AG08395 (cell line): ENCODE measurements at regions not wholly inside any gene's neighbourhood (a gene's known extent, or its start where the extent isn't known, plus 50 kb on each side); places are given as distances from the start of the nearest gene placed in this dataset.

ENCODE experiments used
- DNase-seq: peaks from one replicate; pipeline ENCODE4 v3.0.0; 2012; ENCODE audit warnings: mixed read lengths, low spot score

DNA sequence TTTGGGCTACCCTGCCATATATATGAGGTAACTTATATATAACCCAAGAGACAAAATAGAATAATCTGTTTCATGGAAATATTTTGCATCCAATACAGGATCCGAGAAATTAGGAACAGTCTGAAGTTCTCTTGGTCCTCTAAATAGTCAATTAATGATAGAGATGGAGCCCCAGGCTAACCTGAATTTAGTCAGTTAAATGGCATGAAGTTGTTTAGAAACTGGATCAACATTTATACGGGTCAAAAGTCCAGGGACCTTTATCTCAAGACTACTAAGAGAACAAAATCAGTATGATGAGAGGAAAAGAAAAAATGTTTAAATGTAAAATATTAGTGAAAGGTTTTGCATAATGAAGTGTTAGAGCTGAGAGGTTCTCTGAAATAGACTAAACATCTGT is 303.3 kb upstream of the ACTBL2 start:
- DNase-seq, result no peak

DNA sequence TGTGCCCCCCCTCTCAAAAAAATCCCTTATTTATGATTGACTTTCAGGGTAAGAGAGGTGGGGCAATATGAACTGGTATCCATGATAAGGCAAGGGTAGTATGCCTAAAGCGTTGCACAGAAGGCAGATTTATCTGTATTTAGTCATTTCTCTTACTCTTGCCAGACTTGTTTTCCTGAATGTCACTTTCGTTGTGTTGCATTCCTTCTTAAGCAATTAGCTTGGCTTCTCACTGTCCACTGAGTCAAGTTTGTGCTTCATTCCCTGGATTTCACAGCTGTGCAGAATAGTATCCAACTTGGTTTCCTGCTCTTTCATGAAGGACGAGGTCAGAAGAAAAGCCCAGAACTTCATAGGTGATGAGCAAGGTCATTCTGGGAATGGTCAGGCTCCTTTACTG is 301.5 kb upstream of the ACTBL2 start:
- peak; percentile 31 for DNase-seq

DNA sequence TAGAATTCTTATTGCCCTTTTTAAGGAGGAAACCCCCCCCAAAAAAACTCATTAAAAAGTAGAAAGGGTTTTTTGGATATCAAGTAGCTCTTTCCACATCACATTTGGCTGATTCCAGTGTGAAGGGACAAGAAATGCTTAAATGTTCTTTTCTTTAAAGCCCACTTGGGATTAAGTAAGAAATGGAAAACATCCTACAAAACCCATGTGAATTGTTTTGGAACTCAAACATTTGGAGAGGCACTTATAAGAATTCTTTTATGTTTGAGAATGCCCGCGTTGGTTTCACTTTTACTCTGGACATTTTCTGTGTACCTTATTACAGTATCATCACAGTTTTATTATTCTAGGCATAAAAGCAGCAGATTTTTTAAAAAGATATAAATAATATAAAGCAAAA is 301.1 kb upstream of the ACTBL2 start:
- peak; percentile 8 for DNase-seq

DNA sequence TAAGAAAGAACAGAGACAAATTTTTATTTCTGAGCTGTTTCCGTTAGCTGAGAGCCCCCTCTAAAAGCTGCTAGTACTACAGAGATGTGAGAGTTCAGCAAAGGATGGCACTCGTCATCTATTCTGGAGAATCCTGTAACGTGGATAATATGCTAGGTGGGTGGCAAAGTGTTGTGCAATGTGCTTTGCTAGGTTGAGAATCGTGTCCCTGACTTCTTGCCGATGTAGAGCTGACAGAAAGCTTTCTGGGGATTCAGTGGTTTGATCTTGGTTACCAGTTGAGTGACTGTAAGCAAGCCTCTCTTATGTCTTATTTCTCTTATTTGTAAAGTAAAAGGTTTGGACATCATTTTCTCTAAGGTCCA is 298.3 kb upstream of the ACTBL2 start:
- DNase-seq, result no peak

DNA sequence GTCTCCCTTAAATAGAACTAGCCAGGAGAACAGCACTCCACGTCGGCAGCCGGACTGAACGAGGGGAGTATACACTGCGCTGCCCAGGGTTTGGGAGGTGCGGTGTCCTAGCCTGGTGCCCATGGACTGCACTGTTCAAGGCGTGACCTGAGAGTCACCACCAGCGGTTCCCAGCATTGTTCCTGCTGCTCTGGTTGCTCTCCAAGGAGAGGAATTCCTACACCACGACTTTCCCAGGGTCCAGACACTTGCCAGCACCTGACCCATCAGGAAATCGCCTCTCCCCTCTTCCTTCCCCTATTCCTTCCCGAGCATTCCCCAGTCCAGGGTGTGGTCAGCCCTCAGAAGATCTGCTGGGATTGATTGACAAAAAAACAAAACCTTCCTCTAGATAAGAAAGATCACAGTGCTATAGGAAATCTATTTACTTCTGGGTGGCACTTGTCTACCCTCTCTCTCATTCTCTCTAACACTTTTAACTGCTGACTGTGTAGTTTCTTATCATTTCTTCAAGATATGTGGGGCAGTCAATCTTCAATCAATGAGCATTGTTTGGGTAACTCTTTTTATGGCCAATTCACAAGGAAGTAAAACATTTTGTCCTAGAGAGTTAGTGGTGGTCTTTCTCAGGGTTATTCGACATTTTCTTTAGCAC is 297.8 kb upstream of the ACTBL2 start:
- DNase-seq, result no peak

DNA sequence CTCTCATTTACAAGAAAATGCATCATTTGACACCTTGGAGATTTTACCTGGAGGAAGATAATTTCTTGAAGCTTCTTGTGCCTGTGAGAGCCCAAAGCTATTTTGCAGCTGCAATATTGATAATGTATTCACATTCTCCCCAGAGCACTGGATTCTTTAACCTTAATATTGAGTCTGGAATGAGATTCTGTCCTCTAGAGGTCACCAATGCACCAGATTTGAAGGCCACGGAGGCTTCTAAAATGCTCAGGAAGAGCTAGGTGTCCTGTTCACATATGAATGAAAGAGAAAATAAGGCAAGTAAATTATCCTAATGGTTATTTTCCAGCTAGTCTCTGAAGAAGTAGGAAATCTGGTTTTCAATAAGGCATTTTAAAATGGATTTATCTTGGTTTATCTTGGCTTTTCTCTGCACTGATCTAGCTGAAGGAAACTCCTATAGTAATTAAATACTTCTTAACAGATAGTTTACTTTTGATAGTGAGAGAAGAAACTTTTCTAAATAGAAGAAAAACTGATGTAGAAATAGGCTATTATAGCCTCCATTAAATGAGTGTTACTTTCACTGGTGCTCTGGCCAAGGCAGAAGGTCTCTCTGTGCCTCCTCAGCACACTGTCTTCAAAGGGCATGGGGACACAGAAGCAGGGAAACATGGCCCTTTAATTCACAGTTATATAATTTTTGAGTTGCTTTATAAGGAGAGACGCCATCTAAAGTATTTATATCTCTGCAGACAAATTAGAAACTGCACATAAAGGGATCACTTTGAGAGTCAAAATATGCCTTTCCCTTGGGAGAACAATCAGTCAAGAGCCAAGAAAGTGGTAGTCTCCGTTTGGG is 297.0 kb upstream of the ACTBL2 start:
- DNase-seq, result peak; percentile 58

DNA sequence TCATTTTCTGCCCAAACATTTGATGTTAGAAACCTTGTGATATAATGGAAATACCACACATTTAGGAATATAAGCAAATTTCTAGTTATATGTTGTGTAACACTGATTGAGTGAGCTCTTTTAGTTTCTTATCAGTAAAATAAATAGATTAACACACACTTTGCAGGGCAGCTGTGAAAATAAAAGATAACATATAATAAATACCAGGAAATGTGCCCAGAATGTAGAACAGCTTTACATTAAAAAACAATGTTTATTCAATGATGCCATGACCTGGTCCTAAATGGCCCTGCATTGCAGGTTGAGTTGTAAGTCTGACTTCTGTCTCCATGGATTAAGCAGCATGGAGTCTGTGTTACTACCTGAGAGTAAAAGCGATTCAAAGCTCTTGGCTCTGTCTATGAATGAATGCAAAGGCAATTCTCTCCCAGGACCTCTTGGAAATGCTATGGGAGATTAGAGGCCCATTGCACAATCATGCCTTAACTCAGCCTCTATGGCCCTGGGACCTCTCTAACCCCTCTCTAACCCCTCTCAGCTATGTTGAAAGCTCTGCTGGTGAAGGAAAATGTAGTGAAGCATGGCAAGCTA is 296.0 kb upstream of the ACTBL2 start:
- no peak for DNase-seq

DNA sequence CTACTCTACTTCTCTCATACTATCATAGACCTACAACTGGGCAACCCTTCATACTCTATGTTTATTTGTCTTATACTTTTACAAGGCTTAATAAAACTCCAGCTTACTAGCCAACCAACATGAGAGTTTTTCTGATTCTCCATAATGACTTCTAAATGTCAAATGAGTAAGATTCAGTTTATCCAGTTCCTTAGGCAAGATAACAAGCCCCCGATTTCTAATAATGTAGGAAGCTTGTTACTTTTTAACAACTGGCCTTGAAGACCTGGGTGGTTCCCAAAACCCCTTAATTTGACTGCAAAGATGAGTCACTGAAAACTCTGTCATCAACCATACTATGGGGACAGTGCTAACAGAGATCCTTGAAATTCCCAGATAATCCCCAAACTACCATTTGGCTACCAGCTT is 294.6 kb upstream of the ACTBL2 start:
- DNase-seq, result no peak

DNA sequence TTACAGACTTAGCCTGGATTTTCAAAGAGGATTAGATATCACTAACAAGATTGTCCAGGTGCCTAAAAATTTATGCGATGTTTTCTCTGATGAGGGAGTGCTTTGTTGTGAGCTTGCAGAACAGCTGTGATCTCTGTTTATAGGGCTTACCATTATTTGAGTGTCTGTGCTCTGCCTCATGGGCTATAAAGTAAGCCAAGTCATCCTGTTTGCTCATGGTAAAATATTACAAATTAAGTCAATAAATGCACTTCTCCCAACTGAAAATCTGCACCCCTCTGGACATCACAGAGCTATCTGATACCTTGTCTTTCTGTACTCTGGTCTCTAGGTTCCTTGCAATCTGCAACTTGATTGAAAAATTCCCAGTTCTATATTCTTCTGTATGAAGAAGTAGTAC is 293.4 kb upstream of the ACTBL2 start:
- no peak for DNase-seq

DNA sequence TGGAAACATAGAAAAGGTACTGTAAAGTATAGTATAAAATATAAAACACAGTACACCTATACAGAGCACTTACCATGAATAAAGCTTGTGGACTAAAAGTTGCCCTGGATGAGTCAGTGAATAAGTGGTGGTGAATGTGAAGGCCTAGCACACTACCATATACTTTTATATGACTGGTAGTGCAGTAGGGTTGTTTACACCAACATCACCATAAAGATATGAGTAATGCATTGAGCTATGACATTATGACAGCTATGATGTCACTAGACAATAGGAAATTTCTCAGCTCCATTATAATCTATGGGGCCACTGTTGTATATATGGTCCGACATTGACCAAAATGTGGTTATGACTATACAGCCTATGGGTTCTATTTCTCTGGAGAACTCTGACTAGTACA is 291.8 kb upstream of the ACTBL2 start:
- DNase-seq, result no peak

DNA sequence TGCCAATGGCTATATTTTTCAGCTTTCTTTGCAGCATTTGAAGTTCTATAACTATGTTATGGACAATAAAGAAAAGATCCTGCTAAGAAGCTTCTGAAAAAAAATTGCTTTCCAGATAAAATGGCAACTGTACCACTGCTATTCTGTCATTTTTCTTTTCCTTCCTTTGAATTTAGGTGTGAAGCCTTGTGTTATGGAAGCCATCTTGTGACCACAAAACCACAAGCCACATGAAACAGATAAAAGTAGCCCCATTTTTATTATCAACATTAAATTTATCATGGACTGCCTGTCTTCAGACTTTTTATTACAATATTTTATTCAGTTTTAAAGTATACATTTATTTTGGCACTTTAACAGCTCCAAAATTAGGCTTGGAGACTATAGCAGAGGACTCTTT is 289.9 kb upstream of the ACTBL2 start:
- no peak for DNase-seq

DNA sequence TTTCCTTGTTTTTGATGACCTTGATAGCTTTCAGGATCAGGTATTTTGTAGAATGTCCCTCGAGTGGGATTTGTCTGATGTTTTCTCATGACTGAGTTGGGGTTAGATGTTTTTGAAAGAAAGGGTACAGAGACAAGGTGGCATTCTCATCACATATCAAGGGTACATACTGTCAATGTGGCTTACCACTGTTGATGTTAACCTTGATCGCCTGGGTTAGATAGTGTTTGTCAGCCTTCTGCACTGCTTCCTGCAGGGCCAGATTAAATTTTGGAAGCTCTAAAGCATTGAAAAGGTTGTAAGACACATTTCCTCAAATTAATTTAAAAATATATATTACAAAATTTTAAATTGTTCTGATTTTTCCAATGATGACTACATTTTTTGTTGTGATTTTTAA is 287.4 kb upstream of the ACTBL2 start:
- no peak for DNase-seq

DNA sequence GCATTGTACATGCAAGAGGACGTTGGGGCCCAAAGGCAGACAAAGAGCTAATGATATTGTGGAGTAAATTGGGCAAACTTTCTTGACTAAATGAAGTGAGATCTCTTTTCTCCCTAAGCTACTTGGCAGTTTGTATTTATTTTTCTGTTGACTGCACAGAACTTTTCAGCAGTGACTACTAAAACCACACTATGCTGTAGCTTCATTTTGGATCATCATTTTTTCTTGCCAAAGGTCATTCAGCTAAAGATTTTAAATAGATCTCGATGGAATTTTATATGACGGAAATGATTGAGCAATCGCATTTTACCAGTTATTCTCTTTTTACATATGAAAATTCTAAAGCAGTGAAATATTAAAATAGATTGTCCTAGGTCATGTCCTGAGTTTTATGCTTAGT is 286.1 kb upstream of the ACTBL2 start:
- no peak for DNase-seq

DNA sequence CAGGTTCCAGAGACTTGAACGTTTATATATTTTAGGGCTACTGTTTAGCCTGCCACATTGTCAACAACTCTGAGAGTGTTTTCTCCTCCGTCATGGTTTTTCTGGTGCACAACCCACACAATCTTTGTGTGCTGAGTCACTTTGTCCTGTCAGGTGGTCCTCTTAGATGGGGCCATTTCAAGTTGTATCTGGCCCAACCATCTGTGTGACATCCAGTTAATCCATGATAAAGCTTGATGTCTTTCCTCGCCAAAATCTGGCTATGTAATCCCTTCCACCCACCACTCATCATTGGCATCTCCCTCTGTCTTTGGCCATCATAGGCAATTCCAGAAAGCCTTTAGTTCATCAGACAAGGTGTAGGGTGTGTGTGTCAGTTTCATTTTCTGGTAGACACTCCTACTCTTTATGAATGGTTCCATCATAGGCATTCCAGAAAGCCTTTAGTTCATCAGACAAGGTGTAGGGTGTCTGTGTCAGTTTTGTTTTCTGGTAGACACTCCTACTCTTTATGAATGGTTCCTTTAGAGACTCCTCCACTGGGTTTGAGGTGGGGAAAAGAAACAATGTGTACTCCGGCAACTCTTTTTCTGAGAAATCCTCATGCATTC is 282.0 kb upstream of the ACTBL2 start:
- no peak for DNase-seq

DNA sequence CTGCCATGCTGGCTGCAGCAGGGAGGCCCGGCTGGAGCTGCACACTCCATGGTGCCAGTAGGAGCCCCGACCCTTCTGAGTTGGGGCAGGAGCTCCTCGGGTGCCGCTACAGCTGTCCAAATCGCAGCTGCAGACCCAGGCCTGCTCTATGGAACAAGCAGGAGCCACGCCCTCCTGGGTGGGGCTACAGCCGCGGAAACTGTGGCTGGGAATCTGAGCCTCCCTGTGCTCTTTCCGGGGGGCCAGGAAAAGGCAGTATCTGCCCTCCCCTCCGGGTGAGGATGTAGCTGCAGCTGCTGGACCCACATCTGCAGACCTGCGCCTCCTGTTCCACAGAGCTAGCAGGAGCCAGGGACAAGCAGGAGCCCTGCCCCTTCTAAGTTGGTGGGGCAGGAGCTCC is 278.9 kb upstream of the ACTBL2 start:
- DNase-seq, result no peak

DNA sequence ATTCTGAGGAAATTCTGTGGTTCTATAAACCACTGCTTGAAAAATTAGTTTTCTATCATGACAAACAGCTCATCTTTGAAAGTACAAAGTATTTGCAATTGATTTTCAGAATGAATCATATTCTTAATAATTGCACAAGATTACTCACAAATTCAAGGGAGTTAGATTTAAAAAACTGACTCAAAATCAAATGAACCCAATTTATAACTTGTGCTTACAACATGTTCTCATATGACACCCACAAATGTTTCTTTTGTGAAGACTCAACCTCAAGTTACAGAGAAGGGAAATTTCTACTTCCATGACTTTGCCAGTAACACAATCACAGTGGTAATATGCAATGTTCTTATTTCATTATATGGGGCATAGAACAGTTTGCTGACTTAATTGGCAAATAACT is 272.0 kb upstream of the ACTBL2 start:
- DNase-seq, result no peak

DNA sequence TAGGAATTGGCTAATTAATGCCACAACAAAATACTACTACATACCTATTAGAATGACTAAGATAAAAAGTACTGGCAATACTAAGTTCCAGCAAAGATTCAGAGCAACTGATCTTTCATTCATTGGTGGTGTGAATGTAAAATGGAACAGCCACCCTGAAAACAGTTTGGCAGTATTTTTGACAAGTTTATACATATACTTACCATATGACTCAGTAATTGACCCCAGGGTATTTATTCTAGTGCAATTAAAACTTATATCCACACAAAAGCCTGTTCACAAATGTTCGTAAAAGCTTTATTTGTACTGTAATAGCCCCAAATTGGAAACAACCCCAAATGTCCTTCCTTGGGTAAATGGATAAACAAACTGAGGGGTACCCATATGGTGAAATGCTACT is 270.8 kb upstream of the ACTBL2 start:
- no peak for DNase-seq

DNA sequence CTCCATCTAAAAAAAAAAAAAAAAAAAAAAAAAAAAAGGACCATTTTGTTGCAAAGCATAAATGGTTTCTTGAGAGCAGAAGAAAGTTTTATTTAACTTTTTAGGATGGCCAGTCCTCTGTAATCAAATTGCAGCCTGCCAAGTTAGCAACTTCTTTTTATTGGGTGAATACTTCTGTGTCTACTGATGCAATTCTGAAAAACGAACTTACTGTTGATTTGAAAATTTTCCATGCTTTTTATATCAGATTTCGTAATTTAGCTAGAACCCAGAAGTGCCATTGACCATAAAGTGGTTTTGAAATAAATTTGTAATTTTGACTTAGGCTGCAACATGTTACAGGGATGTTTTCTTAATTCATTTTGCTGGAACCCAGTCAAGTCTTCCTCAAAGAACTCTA is 269.1 kb upstream of the ACTBL2 start:
- DNase-seq, result no peak

DNA sequence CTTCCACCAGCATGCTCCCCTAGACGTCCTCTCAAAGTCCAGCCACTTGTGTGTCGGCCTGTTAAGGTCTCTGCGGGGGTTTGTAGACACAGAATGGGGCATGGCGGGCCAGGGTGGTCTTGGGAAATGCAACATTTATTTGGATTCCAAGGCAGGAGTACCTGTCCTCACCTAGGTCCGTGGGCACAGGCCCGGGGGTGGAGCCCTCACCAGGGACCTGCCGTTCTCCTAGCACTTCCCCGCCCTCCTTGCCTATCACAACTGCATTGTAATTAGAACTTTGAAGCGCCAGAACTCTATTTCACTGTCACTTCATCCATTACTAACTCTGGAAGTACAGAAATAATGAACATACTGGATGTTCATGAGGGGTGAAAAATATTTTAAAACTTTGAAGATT is 268.3 kb upstream of the ACTBL2 start:
- DNase-seq, result no peak

DNA sequence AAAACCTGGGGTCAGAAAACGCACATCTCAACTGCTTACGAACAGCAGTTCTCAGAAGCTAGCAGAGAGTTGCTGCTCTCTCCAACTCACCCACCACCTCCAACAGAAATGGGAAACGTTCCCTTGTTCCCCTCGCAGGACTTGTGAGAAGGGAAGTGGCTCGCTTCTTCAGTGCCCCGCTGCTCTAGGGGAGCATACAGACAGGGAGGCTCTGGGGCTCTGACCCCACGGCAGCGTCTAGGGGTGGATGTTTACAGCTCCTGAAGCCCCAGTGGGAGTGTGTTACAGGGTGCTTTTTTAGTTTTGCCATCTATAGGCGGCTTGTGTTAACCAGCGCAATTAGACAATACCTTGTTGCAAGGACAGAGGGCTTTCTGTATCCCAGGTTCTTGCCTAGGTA is 267.7 kb upstream of the ACTBL2 start:
- DNase-seq, result no peak

DNA sequence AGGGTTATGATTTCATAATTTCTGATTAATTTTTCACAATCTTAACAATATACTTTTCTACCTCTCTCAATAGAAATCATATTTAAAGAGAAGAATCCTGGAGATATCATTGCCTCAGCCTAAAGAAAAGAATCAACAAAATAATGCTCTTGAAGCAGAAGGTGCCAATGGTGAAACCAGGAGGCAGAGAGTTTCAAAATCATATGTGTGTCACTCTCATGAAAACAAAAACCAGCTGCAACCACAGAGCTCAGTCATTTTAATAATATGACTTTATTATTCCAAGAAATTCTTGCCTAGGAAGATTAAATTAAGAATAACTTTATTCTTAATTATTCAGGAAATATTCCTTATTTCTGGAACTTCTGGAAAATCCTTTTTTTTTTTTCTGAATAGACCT is 266.8 kb upstream of the ACTBL2 start:
- DNase-seq, result peak; percentile 29

DNA sequence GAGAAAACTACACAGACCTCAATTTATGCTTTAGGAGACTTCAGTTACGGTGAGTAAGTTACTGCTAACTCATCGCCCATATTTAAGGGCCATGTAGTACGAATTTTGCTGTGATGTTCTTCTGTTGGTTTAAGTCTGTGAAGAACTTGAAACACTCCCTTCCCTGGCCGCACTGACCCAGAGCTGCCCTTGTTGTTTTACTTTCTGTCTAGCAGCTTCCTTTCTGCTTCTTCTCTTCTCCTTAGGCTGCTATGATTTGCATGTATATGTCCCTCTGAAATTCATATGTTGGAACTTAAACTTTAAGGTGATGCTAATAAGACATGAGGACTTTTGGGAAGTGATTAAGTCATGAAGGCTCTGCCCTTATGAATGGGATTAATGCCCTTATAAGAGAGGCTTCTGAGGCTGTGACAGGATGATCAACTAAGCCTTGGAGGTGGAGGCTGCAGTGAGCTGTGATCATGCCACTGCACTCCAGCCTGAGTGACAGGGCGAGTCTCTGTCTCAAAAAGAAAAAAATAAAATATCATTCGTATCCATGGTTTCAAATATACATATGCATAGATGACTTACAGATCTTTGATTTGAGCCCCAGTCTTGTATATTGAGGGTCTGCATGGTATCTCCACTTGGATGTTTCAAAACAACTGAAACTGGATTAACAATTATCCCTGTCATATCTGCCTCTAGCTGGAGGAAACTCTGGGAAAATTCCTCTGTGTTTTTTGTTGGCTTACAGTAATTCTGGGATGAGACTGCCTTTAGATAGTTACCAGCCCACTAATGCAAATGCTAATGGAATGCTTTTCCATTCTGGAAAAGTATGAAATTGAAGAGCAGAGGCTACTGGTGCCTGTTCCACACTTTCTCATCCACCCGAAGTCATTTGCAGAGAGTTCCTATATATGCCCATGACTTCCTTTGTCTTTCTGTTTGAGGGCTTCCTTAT is 263.4 kb upstream of the ACTBL2 start:
- DNase-seq, result no peak
